AG09319 (cell line): ENCODE measurements at regions not wholly inside any gene's neighbourhood (a gene's known extent, or its start where the extent isn't known, plus 50 kb on each side); places are given as distances from the start of the nearest gene placed in this dataset.

Experiments
- DNase-seq: peaks from one replicate; pipeline ENCODE4 v3.0.0-alpha.2; 2010; ENCODE audit warnings: low read depth; ENCODE audit errors: extremely low read depth
- TF ChIP-seq, protein P1 (sequence below): IDR thresholded peaks from 2 replicates; pipeline ENCODE4 v1.5.1; 2011; ENCODE audit warnings: low read depth, mild to moderate bottlenecking, inconsistent platforms, low read length, moderate library complexity

DNA sequence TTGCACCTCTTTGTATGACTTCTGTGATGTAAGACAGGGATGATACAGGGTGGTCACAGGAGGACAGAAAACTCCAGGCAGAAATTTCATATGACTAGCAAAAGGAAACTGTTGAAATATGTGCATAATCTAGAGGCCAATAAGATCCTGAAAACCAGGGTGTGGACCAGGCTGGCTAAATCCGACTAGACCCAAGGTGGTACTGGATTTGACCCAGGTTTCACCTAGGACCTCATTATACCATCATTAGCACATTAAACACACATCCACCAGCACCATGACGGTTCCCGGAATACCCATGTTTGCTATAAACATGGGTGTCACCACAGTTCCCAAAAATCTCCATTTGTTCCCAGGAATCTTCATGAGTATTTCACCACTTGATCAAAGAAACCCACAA lies 517.1 kb downstream of the ZNF608 start:
- DNase-seq, result no peak
- TF ChIP-seq, protein P1, sequence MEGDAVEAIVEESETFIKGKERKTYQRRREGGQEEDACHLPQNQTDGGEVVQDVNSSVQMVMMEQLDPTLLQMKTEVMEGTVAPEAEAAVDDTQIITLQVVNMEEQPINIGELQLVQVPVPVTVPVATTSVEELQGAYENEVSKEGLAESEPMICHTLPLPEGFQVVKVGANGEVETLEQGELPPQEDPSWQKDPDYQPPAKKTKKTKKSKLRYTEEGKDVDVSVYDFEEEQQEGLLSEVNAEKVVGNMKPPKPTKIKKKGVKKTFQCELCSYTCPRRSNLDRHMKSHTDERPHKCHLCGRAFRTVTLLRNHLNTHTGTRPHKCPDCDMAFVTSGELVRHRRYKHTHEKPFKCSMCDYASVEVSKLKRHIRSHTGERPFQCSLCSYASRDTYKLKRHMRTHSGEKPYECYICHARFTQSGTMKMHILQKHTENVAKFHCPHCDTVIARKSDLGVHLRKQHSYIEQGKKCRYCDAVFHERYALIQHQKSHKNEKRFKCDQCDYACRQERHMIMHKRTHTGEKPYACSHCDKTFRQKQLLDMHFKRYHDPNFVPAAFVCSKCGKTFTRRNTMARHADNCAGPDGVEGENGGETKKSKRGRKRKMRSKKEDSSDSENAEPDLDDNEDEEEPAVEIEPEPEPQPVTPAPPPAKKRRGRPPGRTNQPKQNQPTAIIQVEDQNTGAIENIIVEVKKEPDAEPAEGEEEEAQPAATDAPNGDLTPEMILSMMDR, result no peak

DNA sequence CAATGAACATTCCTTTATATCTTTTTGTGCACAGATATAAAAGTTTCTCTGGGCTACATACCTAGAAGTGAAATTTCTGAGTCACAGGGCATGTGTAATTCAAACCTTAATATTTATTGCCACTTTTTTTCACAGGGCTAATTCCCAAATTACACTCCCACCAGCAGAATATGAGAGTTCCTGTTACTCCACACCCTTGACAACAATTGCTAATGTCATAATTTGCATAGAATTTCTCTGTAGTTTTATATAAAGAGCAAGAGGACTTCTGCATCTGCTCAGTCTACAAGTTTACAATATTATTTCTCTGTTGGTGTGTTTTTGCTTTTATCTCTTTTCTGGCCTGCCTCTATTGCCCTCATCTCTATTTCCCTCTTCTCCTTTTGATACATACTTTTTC lies 518.5 kb downstream of the ZNF608 start:
- no peak for DNase-seq
- TF ChIP-seq, protein P1, result no peak

DNA sequence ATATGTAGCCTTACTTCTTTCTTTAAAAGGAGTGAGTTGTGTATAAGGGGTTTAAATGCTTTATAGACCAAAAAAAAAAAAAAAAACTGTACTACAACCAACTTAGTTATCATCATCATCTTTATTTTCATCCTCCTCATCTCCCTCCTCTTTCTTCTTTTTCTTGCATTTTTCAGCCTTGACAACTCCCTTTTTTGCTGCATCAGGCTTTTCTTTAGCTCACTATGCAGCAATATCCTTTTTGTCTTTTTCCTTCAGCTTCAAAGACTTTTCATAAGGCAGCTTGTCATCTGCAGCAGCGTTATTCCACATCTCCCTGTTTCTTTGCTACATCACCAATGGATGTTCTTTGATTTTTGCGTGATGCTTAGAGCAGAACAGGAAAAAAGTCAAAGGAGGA lies 526.0 kb downstream of the ZNF608 start:
- DNase-seq, result no peak
- TF ChIP-seq, protein P1, result no peak

DNA sequence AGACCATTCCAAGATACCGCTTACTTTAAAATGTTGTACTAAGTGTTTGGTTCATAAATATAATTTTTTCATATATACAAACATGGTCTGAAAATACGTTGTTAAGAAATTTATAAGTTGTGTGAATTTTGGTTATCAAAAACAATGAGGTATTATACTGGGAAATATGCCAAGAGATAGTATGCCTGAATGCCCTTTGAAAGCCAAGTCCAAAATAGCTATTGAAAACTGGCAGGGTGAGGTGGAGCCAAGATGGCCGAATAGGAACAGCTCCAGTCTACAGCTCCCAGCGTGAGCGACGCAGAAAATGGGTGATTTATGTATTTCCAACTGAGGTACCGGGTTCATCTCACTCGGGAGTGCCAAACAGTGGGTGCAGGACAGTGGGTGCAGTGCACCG lies 533.5 kb downstream of the ZNF608 start:
- TF ChIP-seq, protein P1, result no peak
- DNase-seq, result no peak

DNA sequence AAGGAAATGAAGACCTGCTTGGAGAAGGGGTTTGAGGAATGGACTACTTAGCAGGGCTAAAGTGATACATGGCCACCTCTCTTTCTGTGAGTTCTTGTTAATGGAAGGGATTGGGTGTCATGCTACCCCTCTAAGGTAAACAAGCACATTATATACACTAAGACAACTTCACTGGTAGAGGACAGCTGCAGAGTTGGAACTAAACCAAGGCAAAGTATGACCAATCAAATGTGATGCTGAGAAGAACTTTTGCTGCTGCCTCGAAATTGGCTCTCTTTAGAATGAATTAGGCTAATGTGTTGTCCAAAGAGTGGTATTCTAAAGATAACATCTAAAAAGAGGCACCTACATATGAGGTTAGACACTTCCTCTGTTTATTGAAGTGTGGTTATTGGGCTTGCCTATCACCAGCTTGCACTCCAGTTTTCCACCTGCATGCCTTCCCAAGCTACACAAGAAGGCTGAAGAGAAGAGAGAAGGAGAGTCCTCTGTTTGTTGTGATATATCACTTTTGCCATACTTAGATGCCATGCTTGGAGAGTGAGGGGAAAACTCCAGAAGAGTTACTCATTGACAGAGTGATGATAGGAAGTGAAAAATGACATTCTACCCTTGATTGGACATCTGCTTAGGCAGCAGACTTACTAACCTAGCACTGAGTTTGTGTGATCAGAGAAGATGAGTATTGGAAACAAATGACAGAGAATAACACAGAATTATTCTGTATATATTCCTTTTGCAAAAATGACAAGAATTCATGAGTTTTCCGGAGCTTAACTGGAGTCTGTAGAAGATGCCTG lies 536.1 kb downstream of the ZNF608 start:
- no peak for DNase-seq
- TF ChIP-seq, protein P1, result no peak

DNA sequence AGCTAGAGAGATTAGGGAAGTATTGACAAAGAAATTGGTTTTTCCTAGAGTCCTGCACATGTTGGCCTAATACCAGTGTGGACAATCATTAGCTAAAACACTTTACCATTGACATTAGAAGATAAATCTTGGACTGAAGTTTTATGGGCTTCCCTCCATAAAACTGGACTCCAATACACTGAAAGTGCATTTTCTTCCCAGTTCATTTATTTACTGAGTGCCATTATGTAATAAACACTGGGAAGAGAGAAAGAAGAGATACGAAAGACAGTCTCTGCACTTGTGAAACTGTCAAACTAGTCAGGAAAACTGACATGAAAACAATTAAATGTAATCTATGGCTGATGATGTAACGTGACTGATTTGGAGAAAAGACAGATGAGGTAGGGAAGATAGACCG lies 539.3 kb downstream of the ZNF608 start:
- TF ChIP-seq, protein P1, result no peak

DNA sequence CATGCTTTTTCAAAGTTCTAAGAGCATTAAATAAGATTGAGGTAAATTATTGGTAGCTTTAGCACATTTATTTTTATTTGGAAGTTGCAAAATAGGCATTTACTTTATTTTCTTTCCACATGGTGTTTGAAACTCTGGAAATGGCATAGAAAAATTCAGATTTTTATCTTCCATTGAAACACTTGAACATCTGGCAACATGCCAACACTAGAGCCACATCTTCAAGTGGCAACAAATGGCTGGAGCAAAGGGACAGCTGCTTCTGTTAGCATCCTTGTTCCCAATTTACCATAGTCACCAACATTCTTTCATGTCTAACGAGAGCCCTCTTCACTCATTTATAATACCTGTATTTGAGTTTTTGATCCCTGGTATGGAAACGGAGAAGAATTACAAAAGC lies 539.9 kb downstream of the ZNF608 start:
- no peak for DNase-seq
- TF ChIP-seq, protein P1, result no peak

More for the DNA sequence above, 539.3 kb downstream of the ZNF608 start:
- DNase-seq, result no peak
